PC-3 (cell line): ENCODE measurements at regions not wholly inside any gene's neighbourhood (a gene's known extent, or its start where the extent isn't known, plus 50 kb on each side); places are given as distances from the start of the nearest gene placed in this dataset.

ENCODE experiments used
- ATAC-seq: fragments of 200-7000 bp; cut with Tn5 transposase; 2 replicates; pipeline ENCODE4 v1.9.1; 2020; ENCODE audit warnings: mild to moderate bottlenecking, moderate library complexity
- BruUV-seq: library from RNA; stranded (reverse); fragments of 400-500 nt; replicated peaks from 2 replicates; lab custom pipeline; 2021; lab: Mats Ljungman, UMichigan
- CTCF ChIA-PET: fragments of 300-600 bp; sonication (Branson Sonifier 250); formaldehyde crosslinking; loops from one replicate; lab custom pipeline; 2022; ENCODE audit warnings: antibody characterized with exemption; lab: Charles Lee
- POLR2A ChIA-PET: fragments of 300-600 bp; sonication (Branson Sonifier 250); formaldehyde crosslinking; loops from one replicate; lab custom pipeline; 2022; ENCODE audit warnings: antibody characterized with exemption; ENCODE audit not compliant: unreplicated experiment; lab: Charles Lee
- DNase-seq: peaks from one replicate; pipeline ENCODE4 v3.0.0-alpha.2; 2015
- H2AFZ ChIP-seq: fragments of 300-600 bp; sonication (generic); 2 replicates; pipeline ENCODE4 v1.6.0; 2016; ENCODE audit warnings: antibody characterized with exemption, low read length
- H3F3A ChIP-seq: fragments of 300-600 bp; sonication (generic); one replicate; pipeline ENCODE4 v1.6.0; 2017; ENCODE audit warnings: antibody characterized with exemption, low read length, control low read depth, mild to moderate bottlenecking; ENCODE audit not compliant: unreplicated experiment
- H3K27ac ChIP-seq: fragments of 300-600 bp; sonication (generic); 2 replicates; pipeline ENCODE4 v1.5.1; 2016; ENCODE audit warnings: mild to moderate bottlenecking, low read length
- H3K27me3 ChIP-seq: fragments of 300-600 bp; sonication (generic); 2 replicates; pipeline ENCODE4 v1.6.1; 2016; ENCODE audit warnings: low read length, mixed read lengths
- H3K36me3 ChIP-seq: fragments of 300-600 bp; sonication (generic); 2 replicates; pipeline ENCODE4 v1.6.1; 2016; ENCODE audit warnings: low read depth, mixed run types, low read length, mixed read lengths
- H3K4me1 ChIP-seq: fragments of 300-600 bp; sonication (generic); 2 replicates; pipeline ENCODE4 v1.5.1; 2016; ENCODE audit warnings: low read length; ENCODE audit not compliant: insufficient read depth
- H3K4me2 ChIP-seq: fragments of 300-600 bp; sonication (generic); 2 replicates; pipeline ENCODE4 v1.6.0; 2016; ENCODE audit warnings: low read length
- H3K4me3 ChIP-seq: fragments of 300-600 bp; sonication (generic); 2 replicates; pipeline ENCODE4 v1.5.1; 2016; ENCODE audit warnings: mild to moderate bottlenecking, low read length, mixed read lengths
- H3K79me2 ChIP-seq: fragments of 300-600 bp; sonication (generic); 2 replicates; pipeline ENCODE4 v1.6.1; 2017; ENCODE audit warnings: low read length, mixed read lengths
- H3K9ac ChIP-seq: fragments of 300-600 bp; sonication (generic); 2 replicates; pipeline ENCODE4 v1.6.0; 2016; ENCODE audit warnings: mild to moderate bottlenecking, low read length
- H3K9me2 ChIP-seq: fragments of 300-600 bp; sonication (generic); replicated peaks from 2 replicates; pipeline ENCODE4 v1.6.1; 2016; ENCODE audit warnings: mixed run types, low read length, mixed read lengths
- H3K9me3 ChIP-seq: fragments of 300-600 bp; sonication (generic); 2 replicates; pipeline ENCODE4 v1.6.1; 2016; ENCODE audit warnings: low read length, mixed read lengths
- H4K20me1 ChIP-seq: fragments of 300-600 bp; sonication (generic); 2 replicates; pipeline ENCODE4 v1.6.1; 2016; ENCODE audit warnings: low read length, mixed read lengths
- CTCF ChIP-seq: fragments of 300-600 bp; sonication (generic); conservative IDR thresholded peaks from 2 replicates; pipeline ENCODE4 v1.5.1; 2017; ENCODE audit warnings: antibody characterized with exemption, low read depth, mild to moderate bottlenecking, low read length
- EZH2 ChIP-seq: fragments of 300-600 bp; sonication (generic); IDR thresholded peaks from one replicate; pipeline ENCODE4 v1.6.1; 2017; ENCODE audit warnings: antibody characterized with exemption, mild to moderate bottlenecking, low read length; ENCODE audit not compliant: unreplicated experiment
- EZH2phosphoT487 ChIP-seq: fragments of 300-600 bp; sonication (generic); IDR thresholded peaks from 2 replicates; pipeline ENCODE4 v1.6.1; 2018; ENCODE audit warnings: mild to moderate bottlenecking, antibody characterized with exemption, low read length, borderline replicate concordance
- intact Hi-C: fragments of 100-400 bp; cut with micrococcal nuclease; formaldehyde crosslinking; loops from 2 replicates; pipeline ENCODE4 v1.9.0; 2023

- TF ChIP-seq CTCF (no peak), EZH2 (no peak), EZH2phosphoT487 (no peak)
- ATAC-seq = no peak
- Histone ChIP-seq H3K27me3 (peaks cover 29% of the 10 kb centered on the region), H3K36me3 (no peaks in the 10 kb centered on the region), H3K79me2 (no peaks in the 10 kb centered on the region), H4K20me1 (no peaks in the 10 kb centered on the region), H3F3A (no peaks in the 10 kb centered on the region), H3K27ac (no peak overlapping the region), H3K9me2 (no peaks in the 10 kb centered on the region), H3K4me2 (no peak overlapping the region), H3K4me3 (no peak overlapping the region), H3K9me3 (no peaks in the 10 kb centered on the region), H3K9ac (no peak overlapping the region), H2AFZ (no peak overlapping the region), H3K4me1 (no peaks in the 10 kb centered on the region)
- intact Hi-C loops = no loop called here
- DNase-seq = no peak
- no TSS peak for BruUV-seq
- CTCF ChIA-PET = no interaction called here
- POLR2A ChIA-PET = no interaction called here
Measured at GRCh38 chr3:182668541-182668940, 124.8 kb upstream of the ATP11B start.

- ChIA-PET CTCF (no interaction called here), POLR2A (no interaction called here)
- BruUV-seq = no TSS peak
- no peak overlapping the region for H3K9ac ChIP-seq
- no peak overlapping the region for H3K4me2 ChIP-seq
- no peak overlapping the region for H3K27ac ChIP-seq
- no peak for TF ChIP-seq CTCF
- no peak for TF ChIP-seq EZH2phosphoT487
- TF ChIP-seq EZH2 = no peak
- no peaks in the 10 kb centered on the region for H3K36me3 ChIP-seq
- no peaks in the 10 kb centered on the region for H3K4me1 ChIP-seq
- no peaks in the 10 kb centered on the region for H3K9me2 ChIP-seq
- peaks cover 34% of the 10 kb centered on the region for H3K27me3 ChIP-seq
- no peak for DNase-seq
- no peak for ATAC-seq
- H3F3A ChIP-seq = no peaks in the 10 kb centered on the region
- no peak overlapping the region for H3K4me3 ChIP-seq
- H3K79me2 ChIP-seq = no peaks in the 10 kb centered on the region
- no peaks in the 10 kb centered on the region for H3K9me3 ChIP-seq
- no peaks in the 10 kb centered on the region for H4K20me1 ChIP-seq
- intact Hi-C loops = no loop called here
- no peak overlapping the region for H2AFZ ChIP-seq
Measured at GRCh38 chr3:182668974-182669373, 124.3 kb upstream of the ATP11B start.

DNA sequence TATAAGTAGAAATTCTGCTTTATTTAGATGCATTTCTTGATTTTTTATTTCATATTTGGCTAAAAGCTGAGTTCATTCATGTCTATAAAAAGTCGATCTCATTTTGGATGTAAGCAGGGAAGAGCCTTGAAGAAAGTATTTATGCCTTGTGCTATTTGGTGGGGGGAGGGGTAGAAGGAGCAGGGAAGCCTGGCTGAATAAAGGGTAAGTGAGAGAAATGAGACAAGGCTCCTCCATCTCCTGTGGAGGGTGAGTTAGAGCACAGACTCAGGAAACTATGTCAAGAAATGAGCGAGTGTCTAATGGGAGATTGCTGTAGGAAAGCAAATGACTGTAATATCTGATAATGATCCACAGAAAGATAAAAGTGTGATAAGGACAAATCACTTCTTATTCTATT, 121.8 kb upstream of the ATP11B start:
- ChIA-PET CTCF (no interaction called here), POLR2A (no interaction called here)
- no peaks in the 10 kb centered on the region for H3K9me3 ChIP-seq
- no peak overlapping the region for H3K4me2 ChIP-seq
- intact Hi-C loops = no loop called here
- no peak for DNase-seq
- no peaks in the 10 kb centered on the region for H3K79me2 ChIP-seq
- H3K36me3 ChIP-seq = no peaks in the 10 kb centered on the region
- H3K9me2 ChIP-seq = no peaks in the 10 kb centered on the region
- H3K4me3 ChIP-seq = no peak overlapping the region
- no peak overlapping the region for H3K9ac ChIP-seq
- ATAC-seq = no peak
- no TSS peak for BruUV-seq
- no peak for TF ChIP-seq EZH2
- TF ChIP-seq EZH2phosphoT487 = no peak
- TF ChIP-seq CTCF = no peak
- no peaks in the 10 kb centered on the region for H3K4me1 ChIP-seq
- no peaks in the 10 kb centered on the region for H4K20me1 ChIP-seq
- H3K27ac ChIP-seq = no peak overlapping the region
- H3F3A ChIP-seq = no peaks in the 10 kb centered on the region
- peaks cover 57% of the 10 kb centered on the region for H3K27me3 ChIP-seq
- no peak overlapping the region for H2AFZ ChIP-seq
